Islet precursor cell (in vitro differentiated cells): ENCODE measurements at regions not wholly inside any gene's neighbourhood (a gene's known extent, or its start where the extent isn't known, plus 50 kb on each side); places are given as distances from the start of the nearest gene placed in this dataset.

Experiments
- DNase-seq: peaks from one replicate; pipeline ENCODE4 v3.0.0-alpha.2; 2018

- no peak for DNase-seq
Measured at GRCh38 chr22:23377767-23378166, 197.5 kb downstream of the BCR start.

DNA sequence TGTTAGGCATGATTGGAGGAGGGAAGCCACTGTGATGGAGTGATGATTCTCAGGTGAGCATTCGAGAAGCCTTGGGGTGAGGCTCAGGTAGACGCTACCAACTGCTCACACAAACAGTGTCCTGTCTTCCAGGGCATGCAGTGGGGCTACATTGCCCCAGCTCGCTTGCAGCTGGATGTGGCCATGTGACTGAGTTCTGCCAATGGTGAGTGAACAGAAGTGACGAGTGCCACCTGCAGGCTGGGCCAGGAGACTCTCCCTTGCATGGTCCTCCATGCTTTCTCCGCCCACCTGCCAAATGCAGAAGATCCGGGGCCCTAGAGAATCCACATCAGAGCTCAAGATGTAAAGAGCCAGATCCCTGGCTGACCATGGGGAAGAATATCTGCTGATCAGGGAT is 195.9 kb downstream of the BCR start:
- DNase-seq = no peak

DNA sequence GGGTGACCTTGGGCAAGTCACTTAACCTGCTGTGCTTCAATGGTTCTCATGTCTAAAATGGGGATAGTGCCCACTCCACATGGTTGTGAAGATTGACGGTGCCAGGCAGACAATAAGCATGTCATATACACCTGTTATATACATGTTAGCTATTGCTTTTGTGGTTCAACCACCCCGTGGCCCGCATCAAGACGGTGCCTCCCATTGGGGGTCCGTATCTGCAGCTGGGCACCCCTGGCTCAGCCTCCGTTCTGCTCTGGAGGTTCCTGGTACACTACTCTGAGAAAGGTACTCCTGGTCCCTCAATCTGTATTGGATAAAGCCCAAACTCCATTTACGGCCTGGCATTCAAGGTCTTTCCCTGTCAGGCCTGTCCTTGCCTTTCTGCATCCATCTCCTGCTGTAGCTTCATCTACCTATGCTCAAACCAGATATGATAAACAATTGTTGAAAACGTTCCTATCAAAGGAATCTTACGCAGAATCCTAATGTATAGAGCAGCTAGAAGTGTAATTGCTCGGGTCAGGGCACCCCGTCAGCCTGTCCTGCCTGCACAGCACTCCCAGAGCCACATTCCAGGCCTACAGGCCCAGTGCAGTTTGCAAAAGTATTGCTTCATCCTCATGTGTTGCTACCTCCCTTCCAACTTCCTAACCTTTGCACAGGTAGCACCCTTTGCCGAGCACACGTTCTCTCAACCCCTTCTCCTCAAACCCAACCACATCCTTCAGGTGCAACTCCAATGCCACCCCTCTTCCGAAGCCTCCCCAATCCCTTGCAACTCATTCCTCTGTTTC is 194.9 kb downstream of the BCR start:
- no peak for DNase-seq

DNA sequence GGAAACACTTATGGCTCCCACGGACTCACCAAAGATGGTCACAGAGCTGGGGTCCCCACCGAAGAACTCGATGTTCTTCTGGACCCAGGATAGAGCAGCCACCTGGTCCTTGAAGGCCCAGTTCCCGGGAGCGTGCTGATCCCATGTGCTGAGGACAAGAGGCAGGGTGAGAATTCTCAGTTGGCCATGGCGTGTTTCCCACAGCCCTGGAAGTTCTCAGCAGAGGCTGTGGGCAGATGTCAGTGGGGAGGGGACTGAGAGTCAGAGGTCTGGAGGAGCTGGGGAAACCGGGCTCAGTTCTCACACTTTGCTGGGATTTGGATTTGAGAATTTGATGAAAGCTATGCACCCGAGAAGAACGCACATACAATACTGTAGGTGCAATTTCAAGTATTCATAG is 193.3 kb downstream of the BCR start:
- peak; percentile 31 for DNase-seq

- DNase-seq = peak; percentile 21
Measured at GRCh38 chr22:23370251-23370650, 189.9 kb downstream of the BCR start.

- DNase-seq = peak; percentile 39
Measured at GRCh38 chr22:23369054-23369685, 188.9 kb downstream of the BCR start.
